ENCODE measurements at regions not wholly inside any gene's neighbourhood (a gene's known extent, or its start where the extent isn't known, plus 50 kb on each side); places are given as distances from the start of the nearest gene placed in this dataset.

DNA sequence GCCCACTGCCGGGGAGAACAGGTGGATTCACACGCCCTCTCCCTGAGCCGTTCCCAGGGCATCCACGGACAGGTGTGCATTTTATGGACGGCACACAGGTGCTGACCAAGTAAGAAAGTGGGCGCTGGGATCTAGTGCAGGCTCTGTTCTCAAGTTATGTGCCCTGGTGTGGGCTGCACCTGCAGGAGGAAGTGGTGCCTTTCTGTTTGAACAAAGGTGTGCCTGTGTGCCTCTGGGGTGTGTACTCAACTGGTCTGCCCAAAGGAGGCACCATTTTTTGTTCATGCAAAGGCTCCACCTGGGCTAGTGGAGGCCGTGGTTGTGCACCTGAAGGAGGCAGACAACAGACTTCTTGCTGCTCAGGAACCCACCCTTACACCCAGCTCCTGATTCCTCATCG, 88.2 kb upstream of the HK2 start:
- TF ChIP-seq POLR2A (IDR thresholded peaks at IDR 0.05), result no peak
- TF ChIP-seq, protein P1, sequence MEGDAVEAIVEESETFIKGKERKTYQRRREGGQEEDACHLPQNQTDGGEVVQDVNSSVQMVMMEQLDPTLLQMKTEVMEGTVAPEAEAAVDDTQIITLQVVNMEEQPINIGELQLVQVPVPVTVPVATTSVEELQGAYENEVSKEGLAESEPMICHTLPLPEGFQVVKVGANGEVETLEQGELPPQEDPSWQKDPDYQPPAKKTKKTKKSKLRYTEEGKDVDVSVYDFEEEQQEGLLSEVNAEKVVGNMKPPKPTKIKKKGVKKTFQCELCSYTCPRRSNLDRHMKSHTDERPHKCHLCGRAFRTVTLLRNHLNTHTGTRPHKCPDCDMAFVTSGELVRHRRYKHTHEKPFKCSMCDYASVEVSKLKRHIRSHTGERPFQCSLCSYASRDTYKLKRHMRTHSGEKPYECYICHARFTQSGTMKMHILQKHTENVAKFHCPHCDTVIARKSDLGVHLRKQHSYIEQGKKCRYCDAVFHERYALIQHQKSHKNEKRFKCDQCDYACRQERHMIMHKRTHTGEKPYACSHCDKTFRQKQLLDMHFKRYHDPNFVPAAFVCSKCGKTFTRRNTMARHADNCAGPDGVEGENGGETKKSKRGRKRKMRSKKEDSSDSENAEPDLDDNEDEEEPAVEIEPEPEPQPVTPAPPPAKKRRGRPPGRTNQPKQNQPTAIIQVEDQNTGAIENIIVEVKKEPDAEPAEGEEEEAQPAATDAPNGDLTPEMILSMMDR (IDR thresholded peaks at IDR 0.05), result no peak
